GM19328 (cell line): ENCODE measurements at regions not wholly inside any gene's neighbourhood (a gene's known extent, or its start where the extent isn't known, plus 50 kb on each side); places are given as distances from the start of the nearest gene placed in this dataset.
A peak's percentile ranks its signal among the peaks of the same experiment; 100 is the strongest.
"Not testable (repeated sequence)": the region's sequence is repeated elsewhere in the genome, so short reads cannot be mapped to it uniquely, and the experiment has no call there.

Source experiments
- ATAC-seq: cut with Tn5 transposase; IDR thresholded peaks from one replicate; pipeline ENCODE4 v1.9.1; 2021; ENCODE audit warnings: mild to moderate bottlenecking, moderate library complexity; ENCODE audit not compliant: unreplicated experiment

DNA sequence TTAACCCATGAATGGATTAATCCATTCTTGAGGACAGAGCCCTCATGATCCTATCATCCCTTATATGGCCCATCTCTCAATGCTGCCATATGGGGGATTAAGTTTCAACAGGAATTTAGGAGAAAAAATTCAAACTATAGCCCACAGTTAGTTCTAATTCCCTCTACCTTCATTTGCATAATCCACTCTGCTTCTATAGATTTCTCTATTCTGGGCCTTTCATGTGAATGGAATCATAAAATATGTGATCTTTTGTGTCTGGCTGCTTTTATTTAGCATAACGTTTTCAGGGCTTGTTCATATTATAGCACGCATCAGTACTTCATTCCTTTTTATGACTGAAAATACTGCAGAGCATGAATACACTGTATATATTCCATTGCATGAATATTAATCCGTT, 55.4 kb downstream of the CTSL start:
- no peak for ATAC-seq

- ATAC-seq: no peak
Observed at GRCh38 chr9:87783180-87783579, 57.3 kb downstream of the CTSL start.

GRCh38 chr9:87785315-87785970, 59.5 kb downstream of the CTSL start:
- ATAC-seq: not testable (repeated sequence)

- ATAC-seq: no peak
Observed at GRCh38 chr9:87786423-87786822, 60.5 kb downstream of the CTSL start.

GRCh38 chr9:87786876-87787275, 61.0 kb downstream of the CTSL start:
- no peak for ATAC-seq

DNA sequence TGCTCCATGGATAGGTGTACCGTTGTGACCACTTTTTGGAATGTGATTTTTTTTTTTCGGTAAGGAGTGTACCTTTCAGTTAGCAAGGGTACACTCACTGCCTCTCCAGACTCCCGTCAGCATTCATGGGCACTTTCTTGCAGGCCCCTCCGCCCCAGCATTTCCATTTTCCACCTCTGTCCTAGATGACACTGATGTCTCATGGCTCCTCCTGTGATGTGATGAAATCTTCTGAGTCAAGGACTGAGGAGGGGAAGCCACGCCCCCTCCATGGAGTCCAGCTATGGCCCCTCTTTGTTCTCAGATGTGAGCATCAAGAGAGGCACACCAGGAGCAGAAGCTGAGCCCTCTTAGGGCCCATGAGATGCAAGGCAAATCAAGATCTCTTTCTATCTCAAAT, 61.8 kb downstream of the CTSL start:
- ATAC-seq: no peak

DNA sequence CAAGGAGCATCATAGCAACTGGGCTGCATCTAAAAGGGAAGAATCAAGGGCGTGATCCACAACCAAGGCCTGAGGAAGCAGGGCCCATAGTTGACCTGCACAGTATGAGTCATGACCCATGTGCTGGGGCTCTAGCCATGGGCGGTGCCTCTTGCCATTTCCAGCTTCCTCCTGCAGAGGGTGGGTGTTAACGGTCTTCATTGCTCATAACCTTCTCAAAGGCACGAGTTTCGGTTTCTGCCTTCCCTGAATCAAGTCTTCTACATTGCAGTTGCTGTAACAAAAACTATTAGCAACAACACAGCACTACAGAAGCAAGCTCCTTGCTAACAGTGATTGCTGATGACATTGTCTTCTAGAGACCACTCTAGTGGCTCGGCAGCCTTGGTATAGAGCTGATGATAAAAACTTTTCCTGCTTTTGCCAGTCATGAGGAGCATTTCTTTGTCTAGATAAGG, 66.9 kb downstream of the CTSL start:
- peak; percentile 91 for ATAC-seq

- ATAC-seq: no peak
Observed at GRCh38 chr9:87793292-87793691, 67.4 kb downstream of the CTSL start.

- no peak for ATAC-seq
Observed at GRCh38 chr9:87795178-87795577, 69.3 kb downstream of the CTSL start.

DNA sequence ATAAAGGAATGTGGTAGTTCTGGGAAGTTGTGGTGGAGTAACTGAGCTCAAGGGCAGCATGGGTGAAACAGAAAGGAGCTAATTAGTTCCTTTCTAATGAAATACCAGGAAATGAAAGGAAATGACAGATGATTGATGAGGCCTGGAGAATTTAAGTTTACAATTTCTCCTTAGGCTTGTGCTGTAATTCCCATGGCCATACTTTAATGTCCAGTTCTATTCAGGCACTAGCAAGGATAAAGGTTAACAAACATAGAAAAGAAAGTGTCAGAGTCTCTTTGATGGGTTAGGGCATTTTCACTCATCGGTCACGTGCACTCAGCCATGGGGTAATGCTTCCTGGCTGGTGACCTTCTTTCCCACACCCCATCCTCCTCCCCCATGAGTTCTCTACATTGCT, 70.3 kb downstream of the CTSL start:
- ATAC-seq: no peak

- ATAC-seq: no peak
Observed at GRCh38 chr9:87798261-87798833, 72.4 kb downstream of the CTSL start.

DNA sequence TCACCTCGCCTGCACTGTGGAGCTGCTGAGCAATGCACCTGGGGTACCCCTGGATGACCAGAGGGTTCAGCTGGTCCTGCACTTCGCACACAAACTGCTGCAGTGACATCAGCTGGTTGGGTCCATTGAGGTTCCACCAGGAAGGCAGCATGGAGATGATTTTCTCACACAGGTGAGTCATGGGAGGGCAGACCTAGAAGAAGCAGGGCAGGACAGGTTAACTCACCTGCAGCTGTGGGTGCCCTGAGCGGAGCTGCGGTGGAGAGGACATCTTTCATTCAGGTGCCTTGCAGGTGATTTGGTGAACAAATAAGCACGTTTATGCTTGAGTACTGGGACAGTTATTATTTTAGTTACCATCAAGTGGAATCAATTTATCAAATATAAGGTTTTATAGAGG, 73.6 kb downstream of the CTSL start:
- no peak for ATAC-seq

- no peak for ATAC-seq
Observed at GRCh38 chr9:87800456-87800855, 74.5 kb downstream of the CTSL start.

DNA sequence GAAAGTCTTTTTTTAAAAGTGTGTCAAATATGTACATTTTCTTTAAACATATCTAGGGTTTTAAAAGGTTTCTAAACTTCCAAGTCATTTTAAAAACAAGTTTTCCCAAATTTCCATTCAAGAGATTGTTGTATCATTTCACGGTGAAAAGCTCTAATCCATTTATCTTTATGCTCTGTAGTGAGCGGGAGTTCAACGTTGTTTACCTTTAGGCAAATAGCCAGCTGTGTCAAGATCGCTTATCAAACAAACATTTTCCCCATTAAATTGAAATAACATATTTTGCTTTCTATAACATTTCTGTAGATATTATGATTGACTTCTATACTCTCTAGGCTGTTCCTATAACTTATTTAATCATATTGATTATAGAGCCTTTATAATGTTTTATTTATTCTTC, 75.1 kb downstream of the CTSL start:
- ATAC-seq: no peak

DNA sequence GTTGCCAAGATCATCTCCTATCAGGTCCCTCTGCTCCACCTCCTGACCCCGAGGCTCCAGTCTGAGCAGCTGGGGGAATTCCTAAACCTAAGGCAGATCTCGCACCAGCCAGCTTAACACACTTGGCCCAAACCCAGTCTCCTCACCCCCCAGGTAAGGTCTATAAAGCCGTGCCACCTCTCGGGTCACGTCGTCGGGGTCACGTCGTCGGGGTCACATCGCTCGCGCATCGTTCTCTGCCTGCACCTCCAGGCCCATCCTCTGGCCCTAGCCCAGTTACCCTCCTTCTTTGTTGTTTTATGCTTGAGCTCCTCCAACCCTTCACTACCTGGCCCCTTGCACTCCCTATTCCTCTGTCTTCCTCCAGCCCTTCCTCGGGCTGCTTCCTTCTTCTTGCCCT, 77.2 kb downstream of the CTSL start:
- ATAC-seq: no peak

DNA sequence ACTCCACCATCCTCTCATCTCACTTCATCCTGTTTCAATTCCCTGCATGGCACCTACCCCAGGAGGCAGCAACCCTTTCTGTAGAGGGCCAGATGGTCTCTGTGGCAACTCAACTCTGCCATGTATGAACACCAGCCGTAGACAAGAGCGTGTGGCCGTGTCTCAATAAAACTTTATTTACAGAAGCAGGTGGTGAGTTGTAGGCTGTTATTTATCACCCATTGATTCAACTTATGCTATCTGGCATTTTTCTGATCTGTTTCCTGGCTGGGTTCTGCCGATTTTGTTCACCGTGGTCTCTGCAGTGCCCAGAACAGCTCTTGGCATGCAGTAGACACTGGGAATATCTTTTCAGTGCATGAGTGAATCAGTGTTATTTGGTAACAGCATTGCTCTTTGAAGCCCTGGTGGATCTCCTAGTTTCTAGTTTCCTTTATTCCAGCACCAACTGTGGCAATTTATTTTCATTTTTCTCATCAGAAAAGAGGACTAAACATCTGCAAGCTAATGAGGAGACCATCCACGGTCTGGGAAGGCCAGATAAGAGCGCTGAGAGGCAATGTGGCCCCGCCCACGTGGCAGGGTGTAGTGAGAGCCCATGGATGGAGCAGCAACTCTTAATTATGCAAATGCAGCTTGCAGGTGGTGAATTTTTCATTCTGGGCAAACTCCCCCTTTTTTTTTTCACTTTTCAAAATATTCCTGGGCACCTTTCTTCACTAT, 77.9 kb downstream of the CTSL start:
- no peak for ATAC-seq

- ATAC-seq: no peak
Observed at GRCh38 chr9:87805259-87805658, 77.4 kb upstream of the SPATA31E1 start.

DNA sequence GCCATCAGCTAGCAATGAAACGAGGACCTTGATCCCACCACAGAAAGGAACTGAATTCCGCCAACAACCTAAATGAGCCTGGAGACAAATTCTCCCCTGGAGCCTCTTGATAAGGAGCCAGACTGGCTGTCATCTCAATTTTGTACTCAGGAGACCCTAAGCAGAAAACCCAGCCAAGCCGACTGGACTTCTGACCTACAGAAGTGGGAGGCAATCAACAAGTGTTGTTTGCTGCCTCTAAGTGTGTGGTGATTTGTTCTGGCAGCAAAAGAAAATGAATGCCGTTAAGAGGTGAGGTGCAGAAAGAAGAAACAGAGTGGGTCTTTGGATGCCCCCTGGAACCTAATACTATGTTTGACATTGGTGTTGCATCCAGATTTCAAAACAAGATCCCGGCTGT, 72.7 kb upstream of the SPATA31E1 start:
- ATAC-seq: no peak

DNA sequence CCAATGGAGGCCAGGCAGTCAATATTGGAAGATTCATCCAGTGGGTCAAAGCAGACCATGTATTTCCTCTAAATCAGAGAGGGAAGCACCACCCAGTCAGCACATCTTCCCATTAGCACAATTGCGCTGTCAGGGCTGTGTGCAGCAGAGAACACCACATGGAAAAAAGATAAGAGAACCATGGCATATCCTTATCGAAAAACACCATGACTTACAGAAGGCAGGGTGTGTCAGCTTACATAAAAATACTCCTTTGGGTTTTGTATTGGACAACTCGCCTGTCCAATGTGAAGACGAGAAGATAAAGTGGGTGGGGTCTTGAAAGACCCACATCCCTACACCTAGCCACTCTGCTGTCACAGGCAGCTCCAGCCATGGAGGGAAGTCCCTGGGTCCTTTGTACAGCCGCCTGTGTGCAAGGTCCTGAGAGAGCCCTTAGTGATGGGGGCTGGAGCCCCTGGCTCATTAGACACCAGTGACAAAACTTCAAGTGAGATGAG, 71.9 kb upstream of the SPATA31E1 start:
- ATAC-seq: no peak

DNA sequence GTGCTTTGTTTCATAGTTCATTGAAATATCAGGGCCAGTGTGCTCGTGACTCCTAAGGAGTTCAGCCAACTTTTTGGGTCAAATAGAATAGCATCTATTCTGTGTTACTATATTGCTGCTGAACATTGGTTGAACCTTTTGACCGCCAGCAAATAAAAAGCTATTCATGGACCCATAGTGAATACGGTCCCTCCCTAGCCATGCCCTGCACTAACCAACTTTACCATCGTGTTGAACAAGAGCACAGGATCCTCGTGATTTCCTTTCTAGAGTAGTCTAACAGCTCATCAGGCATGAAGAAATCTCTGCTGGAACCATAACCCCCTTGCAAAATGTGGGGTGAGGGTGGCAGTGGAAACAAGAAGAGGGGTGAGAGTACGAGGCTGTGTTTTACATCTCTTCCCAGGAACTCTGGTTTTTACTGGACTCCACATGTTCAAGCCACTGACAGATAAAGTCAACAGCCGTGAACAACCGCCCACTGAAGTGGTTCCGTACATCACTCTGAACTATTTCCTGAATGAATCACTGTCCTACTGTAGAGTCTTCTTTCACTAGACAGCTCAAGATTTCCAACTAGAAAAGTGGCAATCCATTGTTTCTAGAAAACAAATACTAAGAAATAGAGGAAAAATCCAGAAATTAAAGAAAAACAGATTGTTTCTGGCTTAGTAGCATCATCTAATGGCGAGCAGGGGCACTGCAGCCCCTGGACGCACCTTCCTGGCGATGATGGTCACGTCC, 70.1 kb upstream of the SPATA31E1 start:
- no peak for ATAC-seq

GRCh38 chr9:87813119-87813463, 69.6 kb upstream of the SPATA31E1 start:
- ATAC-seq: no peak

DNA sequence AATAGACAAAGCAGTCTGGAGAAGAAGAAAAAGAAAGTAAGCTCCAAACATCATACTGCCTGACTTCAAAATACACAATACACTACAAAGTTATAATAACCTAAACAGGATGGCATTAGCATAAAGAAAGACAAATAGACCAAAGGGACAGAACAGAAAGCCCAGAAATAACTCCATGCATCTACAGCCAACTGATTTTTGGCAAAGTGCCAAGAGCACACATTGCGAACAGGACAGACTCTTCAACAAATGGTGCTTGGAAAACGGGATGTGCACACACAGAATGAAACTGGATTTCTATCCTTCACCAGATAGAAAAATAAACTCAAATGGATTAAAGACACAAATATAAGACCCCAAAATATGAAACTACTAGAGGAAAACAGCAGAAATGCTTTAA, 66.6 kb upstream of the SPATA31E1 start:
- no peak for ATAC-seq
